Gastroesophageal sphincter (tissue), 4 donors: ENCODE measurements at regions not wholly inside any gene's neighbourhood (a gene's known extent, or its start where the extent isn't known, plus 50 kb on each side); places are given as distances from the start of the nearest gene placed in this dataset.
"Not testable (repeated sequence)": the region's sequence is repeated elsewhere in the genome, so short reads cannot be mapped to it uniquely, and the experiment has no call there.

Experiments used
- ATAC-seq: fragments of 150-250 bp; one replicate; pipeline ENCODE4 v1.9.1; 2016; ENCODE audit warnings: mild to moderate bottlenecking, moderate library complexity
- H3K27ac ChIP-seq, 4 donors: fragments of 200-600 bp; sonication (generic) in 3 of 4; 1 replicate in 3 of 4; 2 replicates in 1 of 4; pipeline ENCODE4 v1.5.1; 2016 to 2019
- H3K27me3 ChIP-seq: fragments of 200-600 bp; sonication (generic); one replicate; pipeline ENCODE4 v1.5.1; 2019
- H3K36me3 ChIP-seq, 2 donors: fragments of 200-600 bp; sonication (generic); one replicate each; pipeline ENCODE4 v1.5.1; 2019; ENCODE audit warnings: control low read depth in 1 of 2
- H3K4me1 ChIP-seq, 3 donors: fragments of 200-600 bp; sonication (generic); 1 replicate in 2 of 3; 2 replicates in 1 of 3; pipeline ENCODE4 v1.5.1; 2016 to 2019; ENCODE audit warnings: control low read depth in 2 of 3
- H3K4me3 ChIP-seq, 2 donors: fragments of 200-600 bp; sonication (generic); one replicate each; pipeline ENCODE4 v1.5.1; 2019; ENCODE audit warnings: mild to moderate bottlenecking in 1 of 2, moderate library complexity in 1 of 2
- H3K9me3 ChIP-seq, 3 donors: fragments of 200-600 bp; sonication (generic); one replicate each; pipeline ENCODE4 v1.5.1; 2017 to 2019; ENCODE audit warnings: control low read depth in 2 of 3
- CTCF ChIP-seq, 4 experiments: fragments of 200-600 bp in 2 of 4; fragments of 450-650 bp in 2 of 4; sonication (generic) in 1 of 4; IDR thresholded peaks; one replicate each; pipeline ENCODE4 v1.5.1; 2017 to 2019; ENCODE audit warnings: antibody characterized with exemption in 4 of 4, mild to moderate bottlenecking in 2 of 4, moderate library complexity in 2 of 4
- EP300 ChIP-seq: sonication (generic); formaldehyde crosslinking; IDR thresholded peaks from one replicate; pipeline ENCODE4 v1.6.1; 2017; ENCODE audit warnings: antibody characterized with exemption, mild to moderate bottlenecking
- POLR2A ChIP-seq, 2 donors: fragments of 450-650 bp; IDR thresholded peaks; one replicate each; pipeline ENCODE4 v1.6.1; 2017; ENCODE audit warnings: antibody characterized with exemption in 2 of 2, mild to moderate bottlenecking in 2 of 2, moderate library complexity in 1 of 2
- POLR2AphosphoS5 ChIP-seq: sonication (generic); formaldehyde crosslinking; IDR thresholded peaks from one replicate; pipeline ENCODE4 v1.6.1; 2017; ENCODE audit warnings: antibody characterized with exemption
- WGBS, 2 donors: methylation state at CpG; one replicate each; pipeline ENCODE4 v1.1.5; 2018; ENCODE audit warnings: low coverage in 1 of 2; 5-methylcytosine and 5-hydroxymethylcytosine counted together

DNA sequence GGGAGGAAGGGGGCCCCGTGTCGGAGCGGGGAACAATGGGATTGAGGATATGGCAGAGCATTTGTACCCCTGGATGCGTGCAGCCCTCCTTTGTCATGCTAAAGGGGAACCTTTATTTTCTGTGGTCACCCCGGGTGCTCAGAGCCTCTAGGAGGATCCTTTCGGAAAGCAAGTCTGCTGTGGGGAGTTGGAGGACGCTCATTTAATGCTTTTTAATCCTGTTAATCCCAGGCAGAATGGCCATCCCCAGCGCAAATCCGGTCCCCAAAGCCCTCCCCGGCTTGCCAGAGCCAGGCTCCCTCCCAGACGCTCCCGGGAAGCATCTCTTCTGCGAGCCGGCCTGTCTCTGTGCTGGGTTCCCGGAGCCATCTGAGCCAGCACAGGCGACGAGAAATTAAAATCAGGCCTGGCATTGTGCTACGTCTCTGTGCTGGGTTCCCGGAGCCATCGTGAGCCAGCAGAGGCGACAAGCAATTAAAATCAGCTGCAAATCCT, 113.2 kb upstream of the PPP2R3B start:
- H3K4me3 ChIP-seq = peak overlapping the region in 1 of 2 donors; percentile 4
- no peak overlapping the region for H3K27ac ChIP-seq
- peaks cover 80% of the 10 kb centered on the region for H3K27me3 ChIP-seq
- 0 to 5% methylated on average over 9 to 17 of the region's 21 CpGs for WGBS, 2 donors
- no peaks in the 10 kb centered on the region for H3K36me3 ChIP-seq
- peaks cover 0 to 11% (median 0%) of the 10 kb centered on the region in 3 donors for H3K4me1 ChIP-seq
- no peaks in the 10 kb centered on the region for H3K9me3 ChIP-seq
- TF ChIP-seq POLR2A (IDR thresholded peaks at IDR 0.05) = no peak
- TF ChIP-seq EP300 = no peak
- no peak for TF ChIP-seq CTCF (IDR thresholded peaks at IDR 0.05)
- no peak for TF ChIP-seq POLR2AphosphoS5
- ATAC-seq = no peak

GRCh38 chrX:500481-501010, 113.8 kb upstream of the PPP2R3B start:
- H3K9me3 ChIP-seq = no peaks in the 10 kb centered on the region
- H3K36me3 ChIP-seq = no peaks in the 10 kb centered on the region
- H3K4me3 ChIP-seq = no peak overlapping the region
- peaks cover 0 to 11% (median 0%) of the 10 kb centered on the region in 3 donors for H3K4me1 ChIP-seq
- H3K27me3 ChIP-seq = peaks cover 76% of the 10 kb centered on the region
- 84 to 85% methylated on average over 10 to 13 of the region's 31 CpGs for WGBS, 2 donors
- no peak for ATAC-seq
- no peak overlapping the region for H3K27ac ChIP-seq
- TF ChIP-seq EP300 (no peak), CTCF (IDR thresholded peaks at IDR 0.05) (no peak), POLR2A (IDR thresholded peaks at IDR 0.05) (no peak), POLR2AphosphoS5 (no peak)

GRCh38 chrX:506341-506740, 119.6 kb upstream of the PPP2R3B start:
- 41 to 52% methylated on average over 8 of the region's 8 CpGs for WGBS, 2 donors

GRCh38 chrX:508163-508562, 121.5 kb upstream of the PPP2R3B start:
- no peak for TF ChIP-seq EP300
- no peak for TF ChIP-seq CTCF (IDR thresholded peaks at IDR 0.05)
- TF ChIP-seq POLR2A (IDR thresholded peaks at IDR 0.05) = no peak
- TF ChIP-seq POLR2AphosphoS5 = no peak
- WGBS, 2 donors = 84% methylated on average over 8 of the region's 8 CpGs; no CpG with 5 or more reads in 1 of the 2 donors
- no peaks in the 10 kb centered on the region for H3K4me1 ChIP-seq
- peaks cover 31% of the 10 kb centered on the region for H3K27me3 ChIP-seq
- no peak overlapping the region for H3K27ac ChIP-seq
- ATAC-seq = no peak
- H3K4me3 ChIP-seq = no peak overlapping the region
- H3K36me3 ChIP-seq = no peaks in the 10 kb centered on the region
- H3K9me3 ChIP-seq = peaks cover 0 to 26% (median 0%) of the 10 kb centered on the region in 3 donors

More at GRCh38 chrX:506341-506740, 119.6 kb upstream of the PPP2R3B start:
- H3K9me3 ChIP-seq = peaks cover 0 to 26% (median 0%) of the 10 kb centered on the region in 3 donors
- H3K4me1 ChIP-seq = no peaks in the 10 kb centered on the region
- no peaks in the 10 kb centered on the region for H3K36me3 ChIP-seq
- H3K4me3 ChIP-seq = no peak overlapping the region
- TF ChIP-seq POLR2AphosphoS5 = no peak
- no peak for TF ChIP-seq EP300
- no peak for TF ChIP-seq POLR2A (IDR thresholded peaks at IDR 0.05)
- no peak for TF ChIP-seq CTCF (IDR thresholded peaks at IDR 0.05)
- peaks cover 48% of the 10 kb centered on the region for H3K27me3 ChIP-seq
- no peak overlapping the region for H3K27ac ChIP-seq
- ATAC-seq = no peak

DNA sequence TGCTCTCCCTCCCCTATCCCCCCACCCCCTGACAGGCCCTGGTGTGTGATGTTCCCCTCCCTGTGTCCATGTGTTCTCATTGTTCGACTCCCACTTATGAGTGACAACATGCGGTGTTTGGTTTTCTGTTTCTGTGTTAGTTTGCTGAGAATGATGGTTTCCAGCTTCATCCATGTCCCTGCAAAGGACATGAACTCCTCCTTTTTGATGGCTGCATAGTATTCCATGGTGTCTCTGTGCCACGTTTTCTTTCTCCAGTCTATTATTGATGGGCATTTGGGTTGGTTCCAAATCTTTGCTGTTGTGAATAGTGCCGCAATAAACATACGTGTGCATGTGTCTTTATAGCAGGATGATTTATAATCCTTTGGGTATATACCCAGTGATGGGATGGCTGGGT, 121.8 kb upstream of the SHOX start:
- not testable (repeated sequence) for H3K36me3 ChIP-seq, H3K4me1 ChIP-seq, H3K27ac ChIP-seq, ATAC-seq, H3K4me3 ChIP-seq
- Histone ChIP-seq H3K27me3 (peaks cover 30% of the 10 kb centered on the region), H3K9me3 (peaks cover 0 to 26% (median 0%) of the 10 kb centered on the region in 3 donors)
- WGBS, 2 donors = 88% methylated on average over 5 of the region's 5 CpGs; no CpG with 5 or more reads in 1 of the 2 donors

DNA sequence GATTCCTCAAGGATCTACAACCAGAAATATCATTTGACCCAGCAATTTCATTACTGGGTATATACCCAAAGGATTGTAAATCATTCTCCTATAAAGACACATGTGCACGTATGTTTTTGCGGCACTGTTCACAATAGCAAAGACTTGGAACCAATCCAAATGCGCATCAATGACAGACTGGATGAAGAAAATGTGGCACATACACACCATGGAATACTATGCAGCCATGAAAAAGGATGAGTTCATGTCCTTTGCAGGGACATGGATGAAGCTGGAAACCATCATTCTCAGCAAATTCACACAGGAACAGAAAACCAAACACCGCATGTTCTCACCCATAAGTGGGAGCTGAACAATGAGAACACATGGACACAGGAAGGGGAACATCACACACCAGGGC, 119.5 kb upstream of the SHOX start:
- H3K27ac ChIP-seq, H3K4me3 ChIP-seq, H3K4me1 ChIP-seq, ATAC-seq, H3K36me3 ChIP-seq: not testable (repeated sequence)
- 74 to 100% methylated on average over 1 to 4 of the region's 4 CpGs for WGBS, 2 donors
- Histone ChIP-seq H3K9me3 (peaks cover 0 to 26% (median 0%) of the 10 kb centered on the region in 3 donors), H3K27me3 (peaks cover 24% of the 10 kb centered on the region)
